RPMI7951 (cell line): ENCODE measurements at regions not wholly inside any gene's neighbourhood (a gene's known extent, or its start where the extent isn't known, plus 50 kb on each side); places are given as distances from the start of the nearest gene placed in this dataset.
"Not testable (repeated sequence)": the region's sequence is repeated elsewhere in the genome, so short reads cannot be mapped to it uniquely, and the experiment has no call there.

Experiments used
- DNase-seq: peaks from one replicate; pipeline ENCODE4 v3.0.0-alpha.2; 2012; ENCODE audit warnings: low read depth

GRCh38 chr6:86065002-86065401, 422.3 kb upstream of the SYNCRIP start:
- not testable (repeated sequence) for DNase-seq

GRCh38 chr6:86057293-86057980, 414.8 kb upstream of the SYNCRIP start:
- not testable (repeated sequence) for DNase-seq

DNA sequence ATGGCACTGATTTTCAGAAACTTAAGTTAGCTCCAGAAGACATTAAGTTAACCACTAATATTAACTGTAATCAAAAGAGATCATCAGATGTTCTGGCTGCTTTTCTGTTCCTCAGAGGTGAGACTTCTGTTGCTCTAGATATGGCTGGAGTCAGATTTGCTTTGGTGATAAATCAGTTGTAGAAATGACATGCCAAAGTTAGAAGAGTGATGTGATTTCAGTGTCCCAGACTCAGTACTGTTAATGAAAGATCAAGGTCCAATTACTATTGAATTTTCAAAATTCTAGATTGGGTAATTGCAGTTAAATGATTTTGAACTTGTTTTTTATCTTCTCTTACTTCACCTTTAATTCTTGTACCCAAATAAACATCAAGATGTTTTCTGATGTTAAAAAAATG, 402.4 kb upstream of the SYNCRIP start:
- no peak for DNase-seq

DNA sequence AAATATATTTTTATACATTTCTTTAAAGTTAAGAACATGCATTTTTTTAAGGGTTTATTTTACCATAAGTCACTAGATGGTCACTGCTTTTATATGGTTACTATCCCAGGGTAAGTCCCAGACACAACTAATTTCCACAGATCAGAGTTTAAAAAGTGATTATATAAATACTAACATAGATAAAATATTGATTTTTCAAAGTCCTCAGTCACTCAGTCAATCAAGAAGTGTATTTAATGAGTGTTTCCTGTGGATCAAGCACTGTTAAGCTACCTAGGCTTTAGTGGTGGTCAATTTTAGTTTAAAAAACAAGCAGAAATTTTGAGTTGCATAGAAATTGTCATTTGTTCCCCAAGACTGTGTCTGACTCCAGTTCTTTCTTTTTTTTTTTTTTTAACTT, 399.5 kb upstream of the SYNCRIP start:
- DNase-seq: no peak

GRCh38 chr6:86031713-86032112, 389.0 kb upstream of the SYNCRIP start:
- no peak for DNase-seq

- DNase-seq: no peak
Observed at GRCh38 chr6:86030875-86031274, 388.2 kb upstream of the SYNCRIP start.

DNA sequence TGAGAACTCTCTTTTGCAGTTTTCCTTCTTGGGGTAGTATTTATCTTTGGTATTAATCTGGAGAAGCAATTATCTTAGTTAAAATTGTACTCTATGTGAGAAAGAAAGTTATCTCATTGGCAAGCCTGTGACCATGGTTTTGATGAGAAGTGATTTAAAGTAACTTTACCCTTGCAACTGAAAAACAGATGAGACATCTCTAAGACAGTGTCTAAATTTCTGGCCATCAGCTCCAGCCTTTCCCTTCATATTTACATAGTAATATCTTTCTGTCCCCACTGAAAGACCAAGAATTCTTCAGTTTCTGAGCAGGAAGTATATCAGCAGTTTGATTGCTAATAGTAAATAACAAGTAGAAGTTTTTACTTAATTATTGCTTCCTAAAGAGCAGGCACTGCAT, 386.1 kb upstream of the SYNCRIP start:
- no peak for DNase-seq

DNA sequence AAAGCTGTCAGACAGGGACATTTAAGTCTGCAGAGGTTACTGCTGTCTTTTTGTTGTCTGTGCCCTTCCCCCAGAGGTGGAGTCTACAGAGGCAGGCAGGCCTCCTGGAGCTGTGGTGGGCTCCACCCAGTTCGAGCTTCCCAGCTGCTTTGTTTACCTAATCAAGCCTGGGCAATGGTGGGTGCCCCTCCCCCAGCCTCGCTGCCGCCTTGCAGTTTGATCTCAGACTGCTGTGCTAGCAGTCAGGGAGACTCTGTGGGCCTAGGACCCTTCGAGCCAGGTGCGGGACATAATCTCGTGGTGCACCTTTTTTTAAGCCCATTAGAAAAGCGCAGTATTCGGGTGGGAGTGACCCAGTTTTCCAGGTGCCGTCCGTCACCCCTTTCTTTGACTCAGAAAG, 384.2 kb upstream of the SYNCRIP start:
- DNase-seq: not testable (repeated sequence)

DNA sequence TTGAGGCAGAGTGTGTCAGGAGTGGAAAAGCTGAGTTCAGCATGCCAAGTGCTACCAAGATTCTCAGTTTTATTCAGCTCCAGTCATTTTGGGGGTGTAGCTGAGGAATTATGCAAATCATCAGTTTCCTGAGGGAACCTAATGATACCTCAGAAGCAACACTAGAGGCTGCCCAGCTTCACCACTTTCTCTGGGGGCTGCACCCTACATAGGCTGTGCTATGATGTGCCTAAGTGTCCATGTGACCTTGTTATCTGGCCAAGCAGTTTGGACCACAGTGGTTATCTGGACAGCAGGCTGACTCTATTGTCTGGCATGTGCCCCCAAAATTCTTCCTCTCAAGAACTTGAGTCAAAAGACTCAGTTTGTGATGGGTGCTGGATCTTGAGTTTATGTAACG, 374.6 kb upstream of the SYNCRIP start:
- no peak for DNase-seq

GRCh38 chr6:86016567-86016966, 373.9 kb upstream of the SYNCRIP start:
- no peak for DNase-seq

GRCh38 chr6:86016077-86016476, 373.4 kb upstream of the SYNCRIP start:
- DNase-seq: no peak

GRCh38 chr6:86012991-86013390, 370.3 kb upstream of the SYNCRIP start:
- not testable (repeated sequence) for DNase-seq

DNA sequence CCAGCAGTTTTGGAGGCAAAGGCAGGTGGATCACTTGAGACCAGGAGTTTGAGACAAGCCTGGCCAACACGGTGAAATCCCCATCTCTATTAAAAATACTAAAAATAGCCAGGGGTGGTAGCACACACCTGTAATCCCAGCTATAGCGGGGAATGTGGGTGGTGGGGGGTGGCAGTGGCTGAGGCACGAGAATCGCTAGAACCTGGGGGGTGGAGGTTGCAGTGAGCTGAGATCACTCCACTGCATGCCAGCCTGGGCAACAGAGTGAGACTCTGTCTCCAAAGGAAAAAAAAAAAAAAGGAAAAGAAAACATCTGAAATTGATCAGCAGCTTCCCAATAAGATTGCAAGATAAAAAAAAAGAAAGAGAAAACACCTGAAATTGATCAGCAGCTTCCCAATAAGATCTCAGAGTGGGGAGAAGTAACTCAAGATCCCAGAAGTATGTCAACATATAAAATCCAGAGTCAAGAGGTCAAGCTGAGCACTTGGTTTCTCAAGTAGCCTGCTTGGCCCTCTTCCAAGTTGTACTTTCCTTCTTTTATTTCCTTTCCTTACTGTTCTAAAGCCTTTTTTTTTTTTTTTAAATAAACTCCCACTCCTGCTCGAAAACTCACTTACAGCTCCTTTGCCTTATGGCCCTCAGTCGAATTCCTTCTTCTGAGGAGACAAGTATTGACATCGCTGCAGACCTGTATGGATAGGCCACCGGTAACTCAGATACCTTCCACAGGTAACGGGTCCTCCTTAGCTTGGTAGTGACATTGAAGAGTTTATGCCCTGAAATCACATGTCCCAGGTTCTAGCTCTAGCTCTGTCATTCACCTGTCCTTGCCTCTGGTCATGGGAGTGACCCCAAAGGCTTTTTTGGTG, 368.5 kb upstream of the SYNCRIP start:
- no peak for DNase-seq

DNA sequence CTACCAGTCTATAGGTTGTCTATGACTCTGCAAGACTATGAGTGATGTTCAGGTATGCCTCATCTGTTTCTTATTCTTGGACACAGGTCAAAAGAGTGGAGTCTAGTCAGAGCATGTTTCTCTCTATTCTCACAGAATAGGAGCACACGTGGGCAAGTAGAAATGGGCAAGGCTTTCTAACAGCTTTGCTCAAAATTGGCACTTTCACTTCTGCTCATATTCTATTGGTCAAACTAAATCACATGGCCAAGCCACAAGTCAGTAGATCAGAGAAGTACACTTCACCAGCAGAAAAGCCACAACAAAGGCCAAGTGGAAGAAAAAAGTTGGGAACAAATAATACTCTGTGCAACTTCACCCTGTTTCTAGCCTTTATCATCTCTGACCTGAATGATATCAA, 354.5 kb upstream of the SYNCRIP start:
- no peak for DNase-seq

- no peak for DNase-seq
Observed at GRCh38 chr6:85996034-85996375, 353.3 kb upstream of the SYNCRIP start.

DNA sequence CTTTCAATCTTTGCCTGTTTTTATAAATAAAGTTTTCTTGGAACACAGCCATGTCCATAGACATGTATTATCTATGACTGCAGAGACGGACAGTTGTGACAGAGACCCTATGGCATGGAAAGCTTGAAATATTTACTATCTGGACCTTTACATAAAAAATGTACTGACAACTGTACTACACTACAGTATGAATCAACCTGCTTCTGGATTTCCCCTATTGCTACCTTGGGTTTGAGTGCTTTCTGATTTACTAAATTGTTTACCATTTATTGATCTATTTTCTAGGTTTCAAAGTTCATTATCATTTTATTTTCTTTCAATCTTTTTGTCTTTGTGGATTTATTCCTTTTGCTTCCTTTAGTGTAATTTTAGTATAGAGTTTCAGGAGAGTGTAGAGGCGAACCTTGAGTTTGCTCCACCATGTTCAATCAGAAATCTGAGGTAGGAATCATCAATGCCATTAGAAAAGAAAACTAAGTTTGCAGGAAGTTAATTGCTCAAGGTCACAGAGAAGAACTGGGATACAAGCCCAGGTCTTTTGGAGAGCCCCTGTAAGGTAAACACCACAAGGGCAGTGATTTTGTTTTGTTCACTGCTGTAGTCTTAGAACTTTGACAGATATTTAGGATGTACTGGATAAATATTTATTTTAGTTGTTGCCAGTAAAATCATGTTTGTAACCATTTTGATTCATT, 352.8 kb upstream of the SYNCRIP start:
- DNase-seq: no peak

- no peak for DNase-seq
Observed at GRCh38 chr6:85986681-85987080, 344.0 kb upstream of the SYNCRIP start.

DNA sequence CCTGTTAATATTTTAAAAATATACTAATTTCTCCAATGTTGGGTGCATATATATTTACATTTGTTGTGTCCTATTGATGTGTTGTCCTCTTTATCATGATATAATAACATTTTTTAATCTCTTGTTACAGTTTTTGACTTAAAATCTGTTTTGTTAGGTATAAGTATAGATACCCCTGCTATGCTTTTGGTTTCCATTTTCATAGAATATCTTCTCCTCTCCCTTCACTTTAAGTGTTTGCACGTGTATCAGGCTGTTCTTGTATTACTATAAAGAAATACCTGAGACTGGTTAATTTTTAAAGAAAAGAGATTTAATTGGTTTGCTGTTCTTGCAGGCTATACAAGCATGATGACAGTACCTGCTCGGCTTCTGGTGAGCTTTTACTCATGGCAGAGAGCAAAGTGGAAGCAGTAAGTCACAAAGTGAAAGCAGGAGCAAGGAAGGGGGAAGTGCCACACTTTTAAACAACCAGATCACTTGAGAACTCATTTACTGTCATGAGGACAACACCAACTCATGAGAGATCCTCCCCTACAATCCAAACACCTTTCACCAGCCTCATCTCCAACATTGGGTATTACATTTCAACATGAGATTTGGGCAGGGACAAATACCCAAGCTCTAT, 340.5 kb upstream of the SYNCRIP start:
- DNase-seq: no peak

DNA sequence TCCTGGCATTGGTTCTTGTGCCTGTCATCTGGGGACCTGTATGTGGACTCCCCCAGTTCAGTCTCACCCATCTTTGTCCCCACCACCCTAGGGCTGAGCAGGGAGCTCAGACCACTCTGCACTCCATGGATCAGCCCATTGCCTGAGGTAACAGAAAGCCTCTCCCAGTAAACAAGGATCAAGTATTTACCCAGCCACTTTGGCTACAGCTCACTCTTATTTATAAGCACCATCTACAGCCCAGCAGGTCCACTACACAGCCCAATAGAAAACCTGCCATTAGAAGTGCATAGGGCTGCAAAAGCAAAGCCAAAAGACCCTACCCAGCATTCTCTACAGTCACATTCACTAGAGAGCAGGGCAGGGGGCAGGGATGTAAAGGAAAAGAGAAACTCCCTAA, 335.0 kb upstream of the SYNCRIP start:
- DNase-seq: no peak

DNA sequence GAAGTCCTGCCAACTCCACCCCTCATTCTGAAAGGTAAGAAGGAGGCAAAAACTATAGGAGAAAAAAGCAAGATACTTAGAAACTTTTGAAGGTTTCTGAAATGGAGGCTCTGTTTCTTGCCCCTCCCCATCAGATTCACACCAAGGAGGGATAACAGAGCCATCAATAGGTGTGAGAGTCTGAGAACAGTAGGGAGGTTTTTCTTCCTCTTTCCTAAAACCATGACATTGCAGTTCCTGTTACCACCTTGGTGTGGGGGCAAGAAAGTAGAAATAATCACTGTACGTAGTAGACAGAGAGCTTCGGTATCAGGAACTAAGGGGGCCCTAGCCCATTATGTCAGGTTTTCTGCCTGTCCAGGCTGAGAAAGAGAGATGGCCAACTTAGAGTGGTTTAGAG, 333.3 kb upstream of the SYNCRIP start:
- DNase-seq: no peak

- no peak for DNase-seq
Observed at GRCh38 chr6:85971238-85971637, 328.6 kb upstream of the SYNCRIP start.

- DNase-seq: no peak
Observed at GRCh38 chr6:85966828-85967227, 324.1 kb upstream of the SYNCRIP start.
